Breast epithelium (tissue), 4 donors: ENCODE measurements at regions not wholly inside any gene's neighbourhood (a gene's known extent, or its start where the extent isn't known, plus 50 kb on each side); places are given as distances from the start of the nearest gene placed in this dataset.

ENCODE experiments used
- DNase-seq, 2 donors: peaks; one replicate each; pipeline ENCODE4 v3.0.0-alpha.2; 2019; ENCODE audit warnings: low spot score in 2 of 2
- H3K27ac ChIP-seq, 2 donors: fragments of 200-600 bp; sonication (generic) in 1 of 2; one replicate each; pipeline ENCODE4 v1.5.1; 2016 to 2019; ENCODE audit warnings: mild to moderate bottlenecking in 1 of 2
- H3K27me3 ChIP-seq, 2 donors: fragments of 200-600 bp; sonication (generic) in 1 of 2; one replicate each; pipeline versions ENCODE4 v1.5.1 to v1.6.0; 2017 to 2019; ENCODE audit warnings: control low read depth in 1 of 2, mild to moderate bottlenecking in 1 of 2
- H3K36me3 ChIP-seq: fragments of 200-600 bp; one replicate; pipeline ENCODE4 v1.5.1; 2019
- H3K4me1 ChIP-seq, 2 donors: fragments of 200-600 bp; sonication (generic); one replicate each; pipeline ENCODE4 v1.5.1; 2016 to 2019; ENCODE audit warnings: control low read depth in 1 of 2
- H3K4me3 ChIP-seq, 3 donors: fragments of 200-600 bp; sonication (generic); 1 replicate in 2 of 3; 2 replicates in 1 of 3; pipeline ENCODE4 v1.5.1; 2016 to 2019; ENCODE audit warnings: mild to moderate bottlenecking in 3 of 3, moderate library complexity in 2 of 3
- H3K9me3 ChIP-seq, 2 donors: fragments of 200-600 bp; sonication (generic) in 1 of 2; one replicate each; pipeline ENCODE4 v1.5.1; 2016 to 2019; ENCODE audit warnings: control low read depth in 1 of 2
- CTCF ChIP-seq, 3 donors: fragments of 450-650 bp; IDR thresholded peaks; one replicate each; pipeline ENCODE4 v1.5.1; 2016 to 2017; ENCODE audit warnings: antibody characterized with exemption in 3 of 3, mild to moderate bottlenecking in 3 of 3, moderate library complexity in 3 of 3
- POLR2A ChIP-seq: fragments of 450-650 bp; IDR thresholded peaks from one replicate; pipeline ENCODE4 v1.6.1; 2016; ENCODE audit warnings: antibody characterized with exemption, mild to moderate bottlenecking, moderate library complexity
- POLR2AphosphoS5 ChIP-seq, 3 donors: sonication (generic); formaldehyde crosslinking; IDR thresholded peaks; one replicate each; pipeline ENCODE4 v1.6.1; 2017; ENCODE audit warnings: antibody characterized with exemption in 3 of 3
- intact Hi-C: fragments of 100-400 bp; cut with DNase I; formaldehyde crosslinking; loops from one replicate; pipeline ENCODE4 v1.15.1; 2023; ENCODE audit warnings: low total_unique reads

- Histone ChIP-seq H3K27me3 (no peaks in the 10 kb centered on the region), H3K4me1 (no peaks in the 10 kb centered on the region), H3K9me3 (no peaks in the 10 kb centered on the region), H3K27ac (no peak overlapping the region), H3K36me3 (no peaks in the 10 kb centered on the region), H3K4me3 (no peak overlapping the region)
- TF ChIP-seq CTCF (IDR thresholded peaks at IDR 0.05) (no peak), POLR2AphosphoS5 (IDR thresholded peaks at IDR 0.05) (no peak), POLR2A (no peak)
- intact Hi-C loops: no loop called here
- DNase-seq: no peak
Observed at GRCh38 chr3:160106905-160107861, 118.0 kb upstream of the C3orf80 start.

- H3K9me3 ChIP-seq: no peaks in the 10 kb centered on the region
- H3K27me3 ChIP-seq: no peaks in the 10 kb centered on the region
Observed at GRCh38 chr3:160108362-160108761, 116.9 kb upstream of the C3orf80 start.

GRCh38 chr3:160112481-160112880 is 112.7 kb upstream of the C3orf80 start:
- H3K4me3 ChIP-seq: no peak overlapping the region
- intact Hi-C loops: no loop called here
- no peak for DNase-seq
- no peak overlapping the region for H3K27ac ChIP-seq
- TF ChIP-seq POLR2A: no peak
- TF ChIP-seq CTCF (IDR thresholded peaks at IDR 0.05): no peak
- TF ChIP-seq POLR2AphosphoS5 (IDR thresholded peaks at IDR 0.05): no peak
- no peaks in the 10 kb centered on the region for H3K4me1 ChIP-seq
- H3K36me3 ChIP-seq: no peaks in the 10 kb centered on the region
- no peaks in the 10 kb centered on the region for H3K27me3 ChIP-seq
- H3K9me3 ChIP-seq: no peaks in the 10 kb centered on the region

More at GRCh38 chr3:160108362-160108761, 116.9 kb upstream of the C3orf80 start:
- no peak for TF ChIP-seq CTCF (IDR thresholded peaks at IDR 0.05)
- TF ChIP-seq POLR2A: no peak
- TF ChIP-seq POLR2AphosphoS5 (IDR thresholded peaks at IDR 0.05): no peak
- Histone ChIP-seq H3K36me3 (no peaks in the 10 kb centered on the region), H3K4me1 (no peaks in the 10 kb centered on the region), H3K4me3 (no peak overlapping the region), H3K27ac (no peak overlapping the region)
- no peak for DNase-seq
- intact Hi-C loops: no loop called here

- H3K36me3 ChIP-seq: no peaks in the 10 kb centered on the region
- no peaks in the 10 kb centered on the region for H3K4me1 ChIP-seq
- H3K9me3 ChIP-seq: no peaks in the 10 kb centered on the region
- no peak for DNase-seq
- no peaks in the 10 kb centered on the region for H3K27me3 ChIP-seq
- no peak overlapping the region for H3K4me3 ChIP-seq
- TF ChIP-seq POLR2A (no peak), POLR2AphosphoS5 (IDR thresholded peaks at IDR 0.05) (no peak), CTCF (IDR thresholded peaks at IDR 0.05) (no peak)
- intact Hi-C loops: no loop called here
- H3K27ac ChIP-seq: no peak overlapping the region
Observed at GRCh38 chr3:160112996-160113395, 112.2 kb upstream of the C3orf80 start.

GRCh38 chr3:160114355-160114995 is 110.7 kb upstream of the C3orf80 start:
- Histone ChIP-seq H3K9me3 (no peaks in the 10 kb centered on the region), H3K4me1 (no peaks in the 10 kb centered on the region), H3K27me3 (no peaks in the 10 kb centered on the region), H3K4me3 (no peak overlapping the region), H3K27ac (no peak overlapping the region), H3K36me3 (no peaks in the 10 kb centered on the region)
- no peak for TF ChIP-seq POLR2AphosphoS5 (IDR thresholded peaks at IDR 0.05)
- TF ChIP-seq CTCF (IDR thresholded peaks at IDR 0.05): no peak
- TF ChIP-seq POLR2A: no peak
- DNase-seq: no peak
- intact Hi-C loops: no loop called here
